GM11168 (cell line): ENCODE measurements at regions not wholly inside any gene's neighbourhood (a gene's known extent, or its start where the extent isn't known, plus 50 kb on each side); places are given as distances from the start of the nearest gene placed in this dataset.

Experiments used
- in situ Hi-C: fragments of 300-500 bp; cut with MboI; formaldehyde crosslinking; loops from one replicate; pipeline ENCODE4 v1.12.0; 2022; ENCODE audit warnings: low sequenced_read_pairs; ENCODE audit not compliant: unreplicated experiment

GRCh38 chr12:92543840-92544239 lies 158.9 kb upstream of the PLEKHG7 start:
- in situ Hi-C loops, result no loop called here

- in situ Hi-C loops, result no loop called here
These were observed 159.4 kb upstream of the PLEKHG7 start for GRCh38 chr12:92543359-92543758.

GRCh38 chr12:92541731-92542130 lies 161.1 kb upstream of the PLEKHG7 start:
- in situ Hi-C loops, result no loop called here

- in situ Hi-C loops, result no loop called here
These were observed 161.9 kb upstream of the PLEKHG7 start for GRCh38 chr12:92540782-92541423.

- in situ Hi-C loops, result no loop called here
These were observed 162.6 kb upstream of the PLEKHG7 start for GRCh38 chr12:92539976-92540781.

GRCh38 chr12:92539110-92539749 lies 163.6 kb upstream of the PLEKHG7 start:
- in situ Hi-C loops, result no loop called here

- in situ Hi-C loops, result no loop called here
These were observed 165.4 kb upstream of the PLEKHG7 start for GRCh38 chr12:92537290-92537960.

GRCh38 chr12:92535961-92536360 lies 166.8 kb upstream of the PLEKHG7 start:
- in situ Hi-C loops, result no loop called here

GRCh38 chr12:92533280-92533890 lies 169.4 kb upstream of the PLEKHG7 start:
- in situ Hi-C loops, result no loop called here

GRCh38 chr12:92530706-92531105 lies 172.1 kb upstream of the PLEKHG7 start:
- in situ Hi-C loops, result no loop called here

- in situ Hi-C loops, result no loop called here
These were observed 172.8 kb upstream of the PLEKHG7 start for GRCh38 chr12:92529944-92530343.

GRCh38 chr12:92528586-92528985 lies 174.2 kb upstream of the PLEKHG7 start:
- in situ Hi-C loops, result no loop called here

- in situ Hi-C loops, result no loop called here
These were observed 174.7 kb upstream of the PLEKHG7 start for GRCh38 chr12:92528097-92528496.

- in situ Hi-C loops, result no loop called here
These were observed 178.3 kb upstream of the PLEKHG7 start for GRCh38 chr12:92524489-92524888.

- in situ Hi-C loops, result no loop called here
These were observed 182.3 kb upstream of the PLEKHG7 start for GRCh38 chr12:92520511-92520910.

GRCh38 chr12:92519284-92519683 lies 183.5 kb upstream of the PLEKHG7 start:
- in situ Hi-C loops, result no loop called here

- in situ Hi-C loops, result no loop called here
These were observed 184.7 kb upstream of the PLEKHG7 start for GRCh38 chr12:92518071-92518470.

GRCh38 chr12:92516277-92516600 lies 186.6 kb upstream of the PLEKHG7 start:
- in situ Hi-C loops, result no loop called here

- in situ Hi-C loops, result no loop called here
These were observed 189.5 kb upstream of the PLEKHG7 start for GRCh38 chr12:92513231-92513730.

- in situ Hi-C loops, result no loop called here
These were observed 191.0 kb upstream of the PLEKHG7 start for GRCh38 chr12:92511786-92512185.
